ENCODE measurements at regions not wholly inside any gene's neighbourhood (a gene's known extent, or its start where the extent isn't known, plus 50 kb on each side); places are given as distances from the start of the nearest gene placed in this dataset.

DNA sequence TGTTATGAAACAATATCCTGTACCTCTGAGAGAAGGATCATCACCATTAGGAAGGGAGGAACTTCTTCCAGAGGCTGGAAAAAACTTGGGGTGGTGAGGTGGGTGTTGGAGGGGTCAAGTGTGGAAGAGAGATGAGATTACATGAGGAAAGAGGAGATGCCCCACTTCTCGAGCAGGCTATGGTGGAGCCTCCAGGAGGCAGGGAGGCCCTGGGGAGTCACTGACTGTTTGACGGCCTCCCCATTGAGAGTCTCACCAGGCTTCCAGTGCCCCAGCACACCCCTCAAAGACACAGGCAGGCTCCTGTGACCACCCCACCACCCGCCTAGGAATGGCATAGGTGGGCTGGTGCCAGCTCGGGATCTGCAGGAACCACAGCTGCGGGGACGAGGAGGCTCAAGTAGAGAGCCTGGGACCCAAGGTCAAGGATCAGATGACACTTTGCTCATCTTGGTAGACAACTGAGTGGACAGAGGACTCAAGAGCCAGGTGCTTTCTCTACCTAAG lies 185.3 kb upstream of the GDF10 start:
- DNase-seq (ENCODE audit: low read depth, low spot score): no peak
- H3K9me3 ChIP-seq (ENCODE audit: insufficient read depth, low read length): no peaks in the 10 kb centered on the region
- H3K4me1 ChIP-seq (ENCODE audit: insufficient read depth, insufficient read length): peaks cover 3% of the 10 kb centered on the region
- H3K9ac ChIP-seq (ENCODE audit: insufficient read length, low read depth): no peak overlapping the region
- H3K36me3 ChIP-seq (ENCODE audit: insufficient read depth, insufficient read length, low read length): no peaks in the 10 kb centered on the region
- H3K4me3 ChIP-seq (ENCODE audit: insufficient read length, low read depth): no peak overlapping the region
- no peaks in the 10 kb centered on the region for H3K27me3 ChIP-seq (ENCODE audit: insufficient read depth, insufficient read length)
- TF ChIP-seq YY1 (IDR thresholded peaks at IDR 0.05; ENCODE audit: insufficient read depth, insufficient read length) (no peak), SUZ12 (IDR thresholded peaks at IDR 0.05; ENCODE audit: extremely low read depth, insufficient read depth, insufficient read length) (no peak), ZNF274 (IDR thresholded peaks at IDR 0.05; ENCODE audit: low read depth, low read length) (no peak)

DNA sequence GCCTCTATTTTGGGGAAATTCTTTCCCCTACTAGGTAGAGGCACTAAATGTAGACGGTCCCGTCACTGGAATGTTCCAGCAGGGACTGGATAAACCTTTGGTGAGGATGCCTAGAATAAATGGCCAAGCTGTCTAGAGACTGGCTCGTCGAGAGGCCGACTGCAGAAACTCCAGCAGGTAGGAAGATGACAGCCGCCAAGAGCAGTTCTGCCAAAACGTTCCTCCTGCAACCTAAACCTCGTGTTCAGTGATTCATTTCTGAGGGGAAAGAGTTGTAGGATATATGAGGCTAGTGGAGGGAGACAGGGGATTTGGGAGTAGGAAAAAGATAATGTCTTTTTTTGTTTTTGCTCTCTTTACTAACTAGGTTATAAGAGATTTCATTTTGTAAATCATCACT lies 184.7 kb upstream of the GDF10 start:
- TF ChIP-seq ZNF274 (IDR thresholded peaks at IDR 0.05; ENCODE audit: low read depth, low read length): no peak
- TF ChIP-seq SUZ12 (IDR thresholded peaks at IDR 0.05; ENCODE audit: extremely low read depth, insufficient read depth, insufficient read length): no peak
- no peak for TF ChIP-seq YY1 (IDR thresholded peaks at IDR 0.05; ENCODE audit: insufficient read depth, insufficient read length)
- Histone ChIP-seq H3K4me3 (ENCODE audit: insufficient read length, low read depth) (no peak overlapping the region), H3K9me3 (ENCODE audit: insufficient read depth, low read length) (no peaks in the 10 kb centered on the region), H3K4me1 (ENCODE audit: insufficient read depth, insufficient read length) (peaks cover 3% of the 10 kb centered on the region), H3K9ac (ENCODE audit: insufficient read length, low read depth) (no peak overlapping the region), H3K27me3 (ENCODE audit: insufficient read depth, insufficient read length) (no peaks in the 10 kb centered on the region), H3K36me3 (ENCODE audit: insufficient read depth, insufficient read length, low read length) (no peaks in the 10 kb centered on the region)
- DNase-seq (ENCODE audit: low read depth, low spot score): no peak

DNA sequence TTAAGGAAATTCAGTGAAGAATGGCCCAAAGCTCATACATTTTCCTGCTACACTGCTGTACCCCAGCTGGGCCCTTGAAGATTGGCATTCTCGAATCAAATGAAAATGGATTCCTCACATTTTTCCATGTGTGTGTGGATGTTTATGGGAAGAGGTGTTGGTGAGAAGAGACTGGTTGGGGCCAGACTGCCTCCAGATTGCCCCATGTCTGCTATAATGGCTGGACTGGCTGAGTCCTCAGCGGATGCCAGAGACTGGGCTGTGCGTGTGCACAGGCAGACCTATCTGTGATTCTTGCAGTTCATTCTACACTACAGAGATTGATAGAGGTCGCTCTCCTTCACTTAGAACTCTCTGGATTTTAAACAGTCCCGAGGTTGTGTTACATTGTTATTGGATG lies 183.6 kb upstream of the GDF10 start:
- no peak for DNase-seq (ENCODE audit: low read depth, low spot score)
- H3K9ac ChIP-seq (ENCODE audit: insufficient read length, low read depth): no peak overlapping the region
- peaks cover 3% of the 10 kb centered on the region for H3K4me1 ChIP-seq (ENCODE audit: insufficient read depth, insufficient read length)
- no peak overlapping the region for H3K4me3 ChIP-seq (ENCODE audit: insufficient read length, low read depth)
- no peaks in the 10 kb centered on the region for H3K36me3 ChIP-seq (ENCODE audit: insufficient read depth, insufficient read length, low read length)
- no peaks in the 10 kb centered on the region for H3K9me3 ChIP-seq (ENCODE audit: insufficient read depth, low read length)
- no peaks in the 10 kb centered on the region for H3K27me3 ChIP-seq (ENCODE audit: insufficient read depth, insufficient read length)
- TF ChIP-seq ZNF274 (IDR thresholded peaks at IDR 0.05; ENCODE audit: low read depth, low read length) (no peak), SUZ12 (IDR thresholded peaks at IDR 0.05; ENCODE audit: extremely low read depth, insufficient read depth, insufficient read length) (no peak), YY1 (IDR thresholded peaks at IDR 0.05; ENCODE audit: insufficient read depth, insufficient read length) (no peak)

DNA sequence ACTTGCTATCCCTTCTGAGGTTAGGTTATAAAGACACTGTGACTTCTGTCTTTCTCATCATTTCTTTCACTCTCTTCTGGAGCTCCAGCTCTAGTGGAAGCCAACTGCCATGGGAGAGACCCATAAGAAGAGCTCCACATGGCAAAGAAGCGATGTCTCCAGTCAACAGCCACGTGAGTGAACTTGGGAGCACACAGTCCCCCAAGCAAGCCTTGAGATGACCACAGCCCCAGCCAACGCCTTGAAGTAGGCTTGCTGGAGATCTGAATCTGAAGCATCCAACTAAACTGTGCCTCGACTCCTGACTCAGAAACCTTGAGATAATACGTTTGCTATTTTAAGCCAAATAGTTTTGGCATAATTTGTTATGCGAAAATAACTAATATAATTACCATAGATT lies 181.7 kb upstream of the GDF10 start:
- no peaks in the 10 kb centered on the region for H3K9me3 ChIP-seq (ENCODE audit: insufficient read depth, low read length)
- no peak overlapping the region for H3K4me3 ChIP-seq (ENCODE audit: insufficient read length, low read depth)
- TF ChIP-seq SUZ12 (IDR thresholded peaks at IDR 0.05; ENCODE audit: extremely low read depth, insufficient read depth, insufficient read length) (no peak), YY1 (IDR thresholded peaks at IDR 0.05; ENCODE audit: insufficient read depth, insufficient read length) (no peak), ZNF274 (IDR thresholded peaks at IDR 0.05; ENCODE audit: low read depth, low read length) (no peak)
- H3K9ac ChIP-seq (ENCODE audit: insufficient read length, low read depth): no peak overlapping the region
- no peaks in the 10 kb centered on the region for H3K27me3 ChIP-seq (ENCODE audit: insufficient read depth, insufficient read length)
- DNase-seq (ENCODE audit: low read depth, low spot score): no peak
- H3K36me3 ChIP-seq (ENCODE audit: insufficient read depth, insufficient read length, low read length): no peaks in the 10 kb centered on the region
- peaks cover 3% of the 10 kb centered on the region for H3K4me1 ChIP-seq (ENCODE audit: insufficient read depth, insufficient read length)

DNA sequence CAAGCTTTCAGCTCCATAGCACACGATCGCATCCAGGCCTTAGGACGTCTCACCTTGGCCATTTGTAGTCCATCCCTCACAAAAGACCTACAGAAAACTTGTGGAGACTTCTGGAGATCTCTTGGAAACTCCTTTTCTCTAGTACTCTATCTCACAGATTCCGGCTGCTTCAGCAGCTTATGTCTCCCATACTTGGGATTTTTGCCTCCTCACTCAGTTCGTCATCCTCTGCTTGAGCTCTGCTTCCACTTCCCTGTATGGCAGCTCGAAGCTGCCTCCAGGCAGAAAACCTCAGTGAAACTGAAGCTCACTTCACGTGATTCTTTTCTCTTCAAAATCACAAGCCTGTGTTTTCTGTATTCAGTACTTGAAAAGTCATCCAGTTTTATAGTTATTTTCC lies 178.7 kb upstream of the GDF10 start:
- Histone ChIP-seq H3K9ac (ENCODE audit: insufficient read length, low read depth) (no peak overlapping the region), H3K4me3 (ENCODE audit: insufficient read length, low read depth) (no peak overlapping the region), H3K9me3 (ENCODE audit: insufficient read depth, low read length) (no peaks in the 10 kb centered on the region), H3K4me1 (ENCODE audit: insufficient read depth, insufficient read length) (no peaks in the 10 kb centered on the region), H3K27me3 (ENCODE audit: insufficient read depth, insufficient read length) (no peaks in the 10 kb centered on the region), H3K36me3 (ENCODE audit: insufficient read depth, insufficient read length, low read length) (no peaks in the 10 kb centered on the region)
- DNase-seq (ENCODE audit: low read depth, low spot score): no peak
- TF ChIP-seq ZNF274 (IDR thresholded peaks at IDR 0.05; ENCODE audit: low read depth, low read length) (no peak), SUZ12 (IDR thresholded peaks at IDR 0.05; ENCODE audit: extremely low read depth, insufficient read depth, insufficient read length) (no peak), YY1 (IDR thresholded peaks at IDR 0.05; ENCODE audit: insufficient read depth, insufficient read length) (no peak)

DNA sequence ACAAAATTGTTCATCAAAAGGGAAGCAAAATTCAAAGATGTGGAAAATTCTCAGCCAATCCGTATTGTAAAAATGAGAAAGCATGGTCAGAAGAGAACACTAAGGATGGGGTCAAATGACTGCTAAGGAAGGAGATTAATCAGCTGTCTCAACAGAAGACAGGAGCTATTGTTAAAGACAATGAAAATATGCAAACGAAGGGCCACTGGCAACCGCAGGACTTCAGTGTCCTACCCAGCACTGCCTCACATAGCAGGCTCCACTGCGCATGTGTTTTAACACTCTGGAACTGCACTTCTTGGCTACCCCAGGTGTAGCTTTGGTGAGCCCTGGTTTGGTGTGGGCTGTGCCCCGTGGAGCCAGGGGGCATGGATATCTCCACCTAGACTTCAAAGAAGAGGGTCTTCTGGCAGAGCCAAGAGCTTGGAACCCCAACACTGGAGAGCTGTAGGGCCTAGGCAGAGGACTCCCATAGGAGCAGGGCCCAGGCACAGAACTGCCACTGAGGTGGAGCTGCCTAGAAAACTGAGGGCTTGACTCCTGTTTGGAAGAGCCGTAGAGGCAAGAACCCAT lies 176.2 kb upstream of the GDF10 start:
- Histone ChIP-seq H3K4me1 (ENCODE audit: insufficient read depth, insufficient read length) (peaks cover 3% of the 10 kb centered on the region), H3K9me3 (ENCODE audit: insufficient read depth, low read length) (no peaks in the 10 kb centered on the region), H3K36me3 (ENCODE audit: insufficient read depth, insufficient read length, low read length) (no peaks in the 10 kb centered on the region), H3K27me3 (ENCODE audit: insufficient read depth, insufficient read length) (no peaks in the 10 kb centered on the region), H3K4me3 (ENCODE audit: insufficient read length, low read depth) (no peak overlapping the region), H3K9ac (ENCODE audit: insufficient read length, low read depth) (no peak overlapping the region)
- DNase-seq (ENCODE audit: low read depth, low spot score): no peak
- TF ChIP-seq YY1 (IDR thresholded peaks at IDR 0.05; ENCODE audit: insufficient read depth, insufficient read length): no peak
- no peak for TF ChIP-seq ZNF274 (IDR thresholded peaks at IDR 0.05; ENCODE audit: low read depth, low read length)

DNA sequence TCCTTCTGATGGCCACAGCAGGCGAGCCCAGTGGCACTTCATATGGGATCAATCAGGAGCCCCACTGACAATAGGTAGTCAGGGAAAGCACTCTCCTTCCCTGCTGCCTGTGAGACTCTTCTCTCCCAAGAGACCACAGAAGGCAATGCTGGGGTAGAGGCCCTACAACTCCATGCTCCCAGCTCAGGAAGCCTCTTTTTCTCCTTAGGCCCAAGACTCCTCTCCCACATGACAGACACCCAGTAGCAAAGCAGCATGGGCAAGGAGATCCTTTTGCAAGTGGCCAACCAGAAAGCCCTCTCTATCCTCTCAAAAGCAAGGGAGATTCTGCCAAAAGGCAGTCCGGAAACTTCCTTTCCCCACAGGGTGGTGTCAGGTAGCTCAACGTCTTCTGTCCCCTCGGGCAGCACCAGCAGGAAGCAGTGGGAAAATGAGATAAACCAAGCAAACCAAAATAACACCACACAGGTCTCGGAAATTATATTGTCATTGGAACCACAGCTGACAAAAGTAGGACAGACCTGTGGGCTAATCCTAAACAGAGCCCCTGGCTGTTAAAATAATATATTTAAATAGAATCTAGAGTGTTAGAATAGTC lies 172.7 kb upstream of the GDF10 start:
- H3K27me3 ChIP-seq (ENCODE audit: insufficient read depth, insufficient read length): no peaks in the 10 kb centered on the region
- H3K9me3 ChIP-seq (ENCODE audit: insufficient read depth, low read length): no peaks in the 10 kb centered on the region
- H3K4me3 ChIP-seq (ENCODE audit: insufficient read length, low read depth): no peak overlapping the region
- DNase-seq (ENCODE audit: low read depth, low spot score): no peak
- H3K4me1 ChIP-seq (ENCODE audit: insufficient read depth, insufficient read length): peaks cover 3% of the 10 kb centered on the region
- H3K9ac ChIP-seq (ENCODE audit: insufficient read length, low read depth): no peak overlapping the region
- TF ChIP-seq SUZ12 (IDR thresholded peaks at IDR 0.05; ENCODE audit: extremely low read depth, insufficient read depth, insufficient read length): no peak
- no peak for TF ChIP-seq YY1 (IDR thresholded peaks at IDR 0.05; ENCODE audit: insufficient read depth, insufficient read length)
- TF ChIP-seq ZNF274 (IDR thresholded peaks at IDR 0.05; ENCODE audit: low read depth, low read length): no peak
- no peaks in the 10 kb centered on the region for H3K36me3 ChIP-seq (ENCODE audit: insufficient read depth, insufficient read length, low read length)

All from NT2/D1 (cell line).